GM12864 (cell line): ENCODE measurements at regions not wholly inside any gene's neighbourhood (a gene's known extent, or its start where the extent isn't known, plus 50 kb on each side); places are given as distances from the start of the nearest gene placed in this dataset.

Experiments used
- DNase-seq: peaks from one replicate; pipeline ENCODE4 v3.0.0-alpha.2; 2011; ENCODE audit warnings: low read depth
- H3K4me3 ChIP-seq: 2 replicates; pipeline ENCODE4 v1.5.1; 2011; ENCODE audit warnings: mild to moderate bottlenecking, low read depth, low read length, control low read depth
- TF ChIP-seq, protein P1 (sequence below): IDR thresholded peaks from 2 replicates; pipeline ENCODE4 v1.5.1; 2011; ENCODE audit warnings: low read depth, mild to moderate bottlenecking, moderate library complexity, low read length, control low read depth, inconsistent platforms; ENCODE audit errors: missing control alignments

- H3K4me3 ChIP-seq, result no peak overlapping the region
- no peak for DNase-seq
- TF ChIP-seq, protein P1, sequence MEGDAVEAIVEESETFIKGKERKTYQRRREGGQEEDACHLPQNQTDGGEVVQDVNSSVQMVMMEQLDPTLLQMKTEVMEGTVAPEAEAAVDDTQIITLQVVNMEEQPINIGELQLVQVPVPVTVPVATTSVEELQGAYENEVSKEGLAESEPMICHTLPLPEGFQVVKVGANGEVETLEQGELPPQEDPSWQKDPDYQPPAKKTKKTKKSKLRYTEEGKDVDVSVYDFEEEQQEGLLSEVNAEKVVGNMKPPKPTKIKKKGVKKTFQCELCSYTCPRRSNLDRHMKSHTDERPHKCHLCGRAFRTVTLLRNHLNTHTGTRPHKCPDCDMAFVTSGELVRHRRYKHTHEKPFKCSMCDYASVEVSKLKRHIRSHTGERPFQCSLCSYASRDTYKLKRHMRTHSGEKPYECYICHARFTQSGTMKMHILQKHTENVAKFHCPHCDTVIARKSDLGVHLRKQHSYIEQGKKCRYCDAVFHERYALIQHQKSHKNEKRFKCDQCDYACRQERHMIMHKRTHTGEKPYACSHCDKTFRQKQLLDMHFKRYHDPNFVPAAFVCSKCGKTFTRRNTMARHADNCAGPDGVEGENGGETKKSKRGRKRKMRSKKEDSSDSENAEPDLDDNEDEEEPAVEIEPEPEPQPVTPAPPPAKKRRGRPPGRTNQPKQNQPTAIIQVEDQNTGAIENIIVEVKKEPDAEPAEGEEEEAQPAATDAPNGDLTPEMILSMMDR, result no peak
Observed at GRCh38 chr6:104321301-104321700, 538.4 kb downstream of the HACE1 start.

DNA sequence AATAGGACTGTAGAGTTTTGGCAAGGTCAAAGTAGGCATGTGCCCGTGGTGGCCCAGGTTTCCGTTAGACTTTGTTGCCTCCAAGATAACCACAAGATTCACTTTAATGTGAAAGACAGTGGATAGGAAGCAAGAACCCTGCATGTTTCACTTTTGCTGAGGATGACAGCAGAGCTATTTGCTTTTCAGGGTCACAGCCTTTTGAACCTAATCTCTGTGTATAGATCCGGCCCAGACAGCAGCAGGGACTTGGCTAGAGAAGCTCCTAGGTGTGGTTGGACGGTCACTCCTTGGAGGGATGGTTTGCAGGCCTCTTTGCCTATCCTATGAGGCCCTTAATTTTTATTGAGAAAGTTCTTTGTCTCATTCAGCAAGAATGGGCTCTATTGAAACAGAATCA lies 538.8 kb downstream of the HACE1 start:
- TF ChIP-seq, protein P1, result no peak
- no peak for DNase-seq
- H3K4me3 ChIP-seq, result no peak overlapping the region

- H3K4me3 ChIP-seq, result no peak overlapping the region
- no peak for DNase-seq
- TF ChIP-seq, protein P1, result no peak
Observed at GRCh38 chr6:104312851-104313250, 546.9 kb downstream of the HACE1 start.

GRCh38 chr6:104306211-104306610 lies 553.5 kb downstream of the HACE1 start:
- no peak for DNase-seq
- no peak overlapping the region for H3K4me3 ChIP-seq
- TF ChIP-seq, protein P1, result no peak

DNA sequence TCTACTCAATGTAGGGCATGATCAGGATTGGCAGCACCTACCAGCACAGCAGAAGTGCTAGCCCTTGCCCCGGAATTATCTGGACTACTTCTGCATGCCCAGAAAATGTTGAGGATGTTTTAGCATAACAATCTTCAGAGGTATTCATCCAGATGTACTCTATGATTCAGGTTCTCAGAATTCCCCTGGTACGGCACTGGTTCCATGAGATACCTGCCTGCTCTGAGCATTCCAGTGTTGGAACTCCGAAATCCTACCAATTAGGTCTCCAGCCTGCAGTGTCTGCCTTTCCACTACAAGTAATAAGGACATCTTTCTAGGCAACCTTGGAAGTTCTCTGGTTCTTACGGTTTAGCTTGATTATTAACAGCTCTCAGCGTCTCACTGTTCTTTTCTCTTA lies 554.5 kb downstream of the HACE1 start:
- DNase-seq, result no peak
- no peak overlapping the region for H3K4me3 ChIP-seq
- TF ChIP-seq, protein P1, result no peak

DNA sequence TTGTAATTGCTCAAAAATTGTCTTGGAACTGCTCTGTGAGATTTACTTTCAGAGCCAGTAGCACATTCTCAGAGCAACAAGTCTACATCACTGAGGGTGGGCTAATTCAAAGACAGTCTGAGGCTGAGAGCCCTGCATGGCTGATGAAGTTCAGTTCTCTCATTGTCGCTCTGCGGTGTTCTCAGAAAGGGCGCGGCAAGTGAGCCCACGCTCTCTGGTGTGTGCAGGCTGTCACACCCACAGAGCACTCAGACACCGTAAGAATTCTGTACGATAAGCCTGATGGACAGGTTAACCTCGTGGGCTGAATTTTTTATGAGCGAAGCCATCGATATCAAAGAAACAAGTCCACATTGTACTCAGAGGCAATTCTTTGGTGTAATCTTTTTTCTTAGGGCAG lies 557.8 kb downstream of the HACE1 start:
- DNase-seq, result no peak
- TF ChIP-seq, protein P1, result no peak
- no peak overlapping the region for H3K4me3 ChIP-seq

DNA sequence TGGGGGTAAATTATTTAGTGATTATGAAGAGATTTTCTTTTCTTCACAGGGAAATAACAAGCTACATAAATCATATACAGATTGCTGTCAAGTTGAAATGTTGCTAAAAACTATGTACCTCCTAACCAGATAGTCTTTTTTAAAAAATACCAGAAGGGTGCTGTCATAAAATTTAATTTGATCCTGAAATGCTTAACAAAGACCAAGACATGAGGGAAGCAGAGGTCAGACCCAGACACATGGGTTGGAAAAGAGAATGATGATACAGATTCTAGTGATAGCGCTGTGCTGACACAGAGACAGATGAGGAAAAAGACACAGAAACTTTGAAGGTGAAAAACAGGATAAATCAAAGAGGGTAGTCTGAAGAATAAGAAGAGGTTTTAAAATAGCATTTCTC lies 573.1 kb downstream of the HACE1 start:
- no peak for DNase-seq
- TF ChIP-seq, protein P1, result no peak
- no peak overlapping the region for H3K4me3 ChIP-seq
